CD4-positive, alpha-beta T cell treated with Interleukin-15 for 4 hours (primary cell): ENCODE measurements at regions not wholly inside any gene's neighbourhood (a gene's known extent, or its start where the extent isn't known, plus 50 kb on each side); places are given as distances from the start of the nearest gene placed in this dataset.

Experiments
- DNase-seq: peaks from one replicate; pipeline ENCODE4 v3.0.0-alpha.2; 2020; ENCODE audit warnings: low spot score

DNA sequence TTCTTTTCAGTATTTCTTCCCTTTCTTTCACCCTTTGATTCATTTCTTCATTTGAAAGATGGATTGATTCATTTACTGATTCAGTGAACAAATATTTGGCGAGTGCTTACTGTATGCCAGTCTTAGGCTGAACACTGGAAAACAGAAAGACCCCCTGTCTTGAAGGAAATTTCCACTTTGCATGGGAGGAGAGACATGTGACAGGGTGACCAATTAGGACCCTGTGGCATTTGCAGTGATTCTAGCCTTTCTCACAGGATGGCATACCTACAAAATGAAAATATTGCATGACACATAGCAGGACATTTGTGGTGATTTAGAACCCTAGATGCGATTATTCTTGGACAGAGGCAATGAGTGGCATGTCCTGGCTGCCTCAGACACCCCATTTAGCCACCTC, 407.2 kb upstream of the SGCD start:
- DNase-seq, result no peak

DNA sequence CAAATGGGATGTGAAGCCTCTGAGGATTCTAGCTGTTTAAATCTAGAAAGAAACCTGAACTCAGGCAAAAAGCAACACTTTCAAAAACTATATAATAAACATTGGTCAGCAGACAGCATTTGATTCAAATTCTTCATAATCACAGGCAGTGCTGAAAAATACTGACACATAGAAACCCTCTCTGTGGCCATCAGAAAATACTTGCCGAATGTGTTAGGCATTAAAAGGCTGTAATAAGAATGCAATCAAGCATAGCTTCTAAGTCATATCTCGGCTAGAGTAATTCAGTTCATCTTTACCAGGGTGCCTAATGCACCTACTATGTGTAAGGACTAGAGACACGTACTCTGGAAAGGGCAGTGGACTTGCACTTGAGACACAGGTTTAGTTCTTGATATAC, 405.3 kb upstream of the SGCD start:
- no peak for DNase-seq

DNA sequence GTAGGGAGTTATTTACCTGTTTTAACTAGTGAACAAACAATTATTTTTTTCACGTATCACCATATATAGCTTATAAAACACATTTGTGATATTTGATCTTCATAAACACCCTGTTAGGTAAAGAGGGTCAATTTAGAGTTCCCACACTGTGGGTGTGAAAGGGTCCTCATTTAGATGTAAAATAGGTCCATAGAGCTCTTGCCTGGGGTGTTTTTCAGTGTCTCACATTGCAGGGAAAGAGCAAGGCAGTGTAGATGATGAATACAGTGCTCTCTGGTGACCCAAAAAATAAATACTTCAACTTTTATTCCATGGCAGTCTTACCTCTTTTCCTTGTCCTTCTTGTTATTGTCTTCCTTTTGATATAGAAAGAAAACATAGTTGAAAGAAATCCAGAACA, 403.2 kb upstream of the SGCD start:
- no peak for DNase-seq

DNA sequence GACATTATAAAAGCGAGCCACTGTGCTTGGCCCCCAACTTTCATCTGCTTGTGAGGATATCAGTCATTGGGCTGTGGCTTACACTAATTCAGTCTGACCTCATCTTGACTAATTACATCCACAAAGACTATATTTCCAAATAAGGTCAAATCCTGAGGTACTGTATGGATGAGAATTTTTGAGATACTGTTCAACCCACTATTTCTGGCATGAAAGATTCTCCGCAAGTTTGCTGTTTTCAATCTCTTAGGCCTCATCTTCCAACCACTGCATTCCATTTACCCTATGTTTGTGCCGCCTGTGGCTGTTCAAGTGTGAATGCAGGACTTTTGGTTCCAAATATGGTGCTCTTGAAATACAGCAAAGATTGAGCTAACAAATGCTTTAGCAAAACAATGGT, 400.9 kb upstream of the SGCD start:
- no peak for DNase-seq

DNA sequence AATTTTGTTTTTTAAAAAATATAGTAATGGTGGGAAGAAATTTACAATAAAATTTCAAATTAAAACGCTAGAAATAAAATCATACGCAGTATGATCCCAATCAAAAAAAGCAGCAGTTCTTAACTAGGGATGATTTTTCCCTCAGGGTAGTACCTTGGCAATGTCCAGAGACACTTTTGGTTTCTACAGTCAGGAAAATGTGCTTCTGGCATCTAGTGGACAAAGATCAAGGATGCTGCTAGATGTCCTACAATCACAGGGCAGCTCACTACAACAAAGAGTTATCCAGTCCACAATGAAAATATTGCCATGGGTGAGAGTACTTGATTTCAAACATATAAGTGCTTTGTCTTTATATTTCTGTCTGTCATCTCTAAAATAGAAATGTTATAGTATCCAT, 400.2 kb upstream of the SGCD start:
- DNase-seq, result no peak

DNA sequence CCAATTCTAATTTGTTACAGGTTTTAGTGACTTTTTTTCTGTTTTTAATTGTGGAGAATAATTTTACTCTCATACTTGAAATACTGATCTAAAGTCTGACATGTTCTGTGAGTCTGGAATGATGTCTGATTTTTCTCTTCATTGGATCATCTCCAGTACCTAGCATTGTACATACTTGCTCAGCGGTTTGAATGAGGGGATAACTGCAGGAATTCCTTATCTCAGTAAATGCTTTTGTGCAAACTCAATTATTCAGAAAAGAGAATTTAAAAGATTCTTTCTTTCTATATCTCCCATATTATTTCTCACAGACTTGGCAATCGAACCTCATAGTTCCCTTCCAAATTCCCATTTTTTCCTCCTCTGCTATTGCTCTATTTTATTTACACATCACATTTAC, 397.9 kb upstream of the SGCD start:
- no peak for DNase-seq

DNA sequence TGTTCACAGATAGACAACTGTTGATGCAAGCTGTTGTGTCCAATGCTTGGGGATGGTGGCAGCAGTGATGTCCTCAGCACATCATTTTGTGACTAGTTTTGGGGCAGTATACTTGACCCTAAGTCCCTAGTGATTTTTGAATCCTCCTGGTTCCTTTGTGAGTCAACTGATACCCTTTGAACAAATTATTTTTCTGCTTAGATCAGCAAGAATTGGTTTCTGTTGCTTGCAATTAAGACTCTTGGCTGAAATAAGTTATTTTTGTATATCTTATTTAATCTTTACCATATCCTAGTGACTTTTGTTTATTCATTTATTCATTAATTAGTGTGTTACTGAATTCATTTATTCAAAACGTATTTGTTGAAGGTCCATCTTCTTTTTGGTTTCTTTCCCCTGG, 392.0 kb upstream of the SGCD start:
- DNase-seq, result no peak

DNA sequence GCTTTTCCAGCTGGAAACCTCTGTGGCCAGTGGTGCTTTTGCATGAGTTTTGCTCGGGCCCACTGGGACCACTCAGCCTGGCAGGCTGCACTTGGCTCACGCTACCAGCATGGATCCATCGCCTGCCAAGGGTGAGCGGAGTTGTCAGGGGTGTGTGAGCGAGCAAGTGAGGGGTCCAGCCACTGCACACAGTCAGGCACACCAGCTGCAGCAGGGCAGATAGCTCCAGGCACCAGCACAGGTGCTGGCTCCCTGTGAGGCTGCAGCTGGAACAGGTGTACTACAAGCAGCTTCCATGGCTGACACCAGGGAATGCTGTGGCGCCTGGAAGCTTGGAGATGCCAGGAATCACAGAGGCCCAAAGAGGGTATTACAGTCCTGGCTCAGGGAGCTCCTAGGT, 391.2 kb upstream of the SGCD start:
- no peak for DNase-seq

DNA sequence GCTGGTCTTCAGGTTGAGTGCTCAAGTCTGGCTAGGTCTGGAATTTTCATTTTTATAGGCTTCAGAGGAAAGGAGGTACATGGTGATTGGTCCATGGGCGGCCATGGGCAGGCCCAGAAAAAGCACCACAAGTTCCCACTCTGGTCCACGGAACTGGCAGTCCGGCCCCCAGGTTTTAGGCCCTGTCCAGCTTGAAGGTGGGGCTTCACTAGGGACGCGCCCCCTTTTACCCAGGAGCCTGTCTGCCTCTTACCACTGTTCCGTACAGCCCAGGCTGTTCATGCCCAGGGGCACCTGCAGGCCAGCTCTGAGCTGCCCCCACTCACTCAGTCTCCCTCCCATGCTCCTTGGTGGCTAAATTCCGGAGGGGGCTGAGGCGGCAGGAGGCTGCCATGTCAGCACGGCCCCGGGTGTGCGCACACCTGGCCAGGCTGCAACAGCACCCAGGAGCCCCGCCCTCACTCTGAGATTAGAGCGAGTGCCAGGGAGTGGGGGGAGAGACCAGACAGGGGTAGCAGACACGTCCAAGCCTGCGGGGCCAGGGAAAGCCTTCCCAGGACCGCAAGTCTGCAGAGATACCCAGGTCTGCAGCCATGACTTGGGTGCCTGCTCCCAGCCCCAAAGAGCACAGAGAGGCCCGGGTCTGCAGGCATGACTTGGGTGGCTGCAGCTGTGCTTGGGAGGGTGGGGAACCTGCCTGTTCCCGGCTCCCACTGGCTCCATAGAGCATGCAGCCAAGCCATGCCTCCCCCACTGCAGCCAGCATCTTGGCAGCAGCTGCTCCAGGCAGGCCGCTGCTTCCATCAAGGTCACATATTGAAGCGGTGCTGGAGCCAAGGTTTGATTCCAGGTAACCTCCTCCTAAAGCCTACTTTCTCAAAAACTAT, 390.2 kb upstream of the SGCD start:
- no peak for DNase-seq

DNA sequence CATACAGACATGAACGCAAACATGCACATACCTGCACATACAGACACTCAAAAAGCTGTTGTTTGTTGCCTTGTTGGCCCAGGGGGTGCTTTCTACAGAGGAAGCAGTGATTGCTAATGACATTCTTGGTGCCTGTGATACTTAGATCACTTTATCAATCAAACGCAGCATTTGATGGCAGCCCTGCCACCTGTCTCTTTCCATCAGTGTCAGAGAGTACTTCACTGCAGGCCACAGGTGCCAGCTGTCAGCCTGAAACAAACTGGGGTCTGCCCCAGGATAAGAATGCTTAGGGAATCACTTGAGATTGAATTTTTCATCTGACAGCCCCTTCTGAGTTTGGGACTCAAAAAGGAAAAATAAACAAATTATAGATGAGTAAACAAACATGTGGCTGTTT, 388.9 kb upstream of the SGCD start:
- no peak for DNase-seq

DNA sequence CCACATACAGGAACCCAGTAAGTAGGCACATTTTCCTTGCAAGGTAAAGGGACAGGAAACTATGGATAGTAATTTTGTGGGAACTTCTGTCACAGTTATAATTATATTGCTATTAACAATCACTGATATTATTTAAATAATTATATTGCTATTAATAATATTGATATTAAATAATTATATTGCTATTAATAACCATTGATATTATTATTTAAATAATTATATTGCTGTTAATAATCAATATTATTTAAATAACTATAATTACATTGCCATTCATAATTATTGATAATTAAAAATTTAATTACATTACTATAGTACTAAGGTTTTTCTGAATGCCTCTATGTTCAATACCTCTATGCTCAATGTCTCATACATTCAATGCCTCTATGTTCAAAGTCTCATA, 385.6 kb upstream of the SGCD start:
- DNase-seq, result no peak

DNA sequence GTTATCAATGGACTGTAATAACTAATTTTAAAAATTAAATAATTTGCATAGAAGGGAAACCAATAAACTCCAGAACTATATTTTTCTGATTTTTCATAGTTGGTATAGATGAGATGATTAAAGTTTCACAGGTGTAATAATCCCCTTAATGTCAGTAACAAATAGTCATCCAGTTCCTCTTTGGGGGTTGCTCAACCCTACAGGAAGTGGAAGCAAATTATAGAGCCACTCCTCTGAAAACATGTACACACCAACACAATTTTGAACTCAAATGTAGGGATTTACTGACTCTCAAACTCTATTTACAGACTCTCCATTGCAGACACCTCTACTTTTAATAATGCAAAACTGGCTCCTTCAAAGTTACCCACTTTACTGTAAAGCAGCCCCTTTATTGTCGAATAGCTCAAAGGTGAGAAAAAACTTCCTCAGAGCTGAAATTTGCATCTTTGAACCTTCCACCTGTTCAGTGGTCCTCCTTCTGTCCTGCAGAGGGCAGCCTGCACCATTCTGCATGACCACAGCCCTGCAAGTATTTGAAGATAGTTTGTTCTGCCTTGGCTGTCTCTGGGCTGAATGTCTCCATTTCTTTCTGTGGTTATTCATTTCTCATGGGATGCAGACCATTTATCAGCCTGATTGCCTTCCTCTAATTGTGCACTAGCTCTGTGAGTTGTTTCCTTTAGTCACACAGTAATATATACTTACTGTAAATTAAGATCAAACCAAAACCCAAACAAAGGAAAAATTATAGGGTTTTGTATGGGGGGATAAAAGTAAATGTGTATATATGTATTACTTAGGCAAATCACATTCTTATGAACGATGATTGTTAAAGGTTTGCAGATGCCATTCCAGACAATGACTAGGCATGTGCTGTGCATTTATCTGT, 383.2 kb upstream of the SGCD start:
- peak; percentile 7 for DNase-seq

DNA sequence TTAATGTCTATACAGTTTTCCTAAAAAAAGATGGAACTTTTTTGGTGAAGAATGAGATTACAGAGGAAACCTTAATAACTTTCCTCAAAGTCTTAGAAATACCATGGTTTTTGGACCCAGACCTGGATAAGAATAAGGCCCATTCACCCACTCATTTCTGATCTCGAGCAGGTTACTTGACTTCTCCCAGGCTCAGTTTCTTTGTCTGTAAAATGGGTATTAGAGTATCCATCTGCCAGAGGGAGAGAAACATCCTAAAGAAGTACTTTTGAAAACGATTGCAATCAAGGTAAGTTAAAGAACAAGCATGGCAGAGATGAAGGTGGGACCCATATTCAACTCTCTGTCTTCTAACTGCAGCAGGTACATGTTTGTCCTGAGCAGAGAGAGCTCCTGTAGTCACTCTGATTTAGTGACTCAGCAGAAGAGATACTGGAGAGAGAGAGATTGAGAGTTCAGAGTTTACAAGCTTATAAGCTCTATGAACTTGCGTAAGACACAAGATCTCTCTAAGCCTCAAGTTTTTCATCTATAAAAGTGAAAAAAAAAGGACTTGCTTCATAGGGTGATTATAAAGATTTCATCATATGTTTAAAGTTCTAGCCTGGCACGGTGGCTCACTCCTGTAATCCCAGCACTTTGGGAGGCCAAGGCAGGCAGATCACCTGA, 379.4 kb upstream of the SGCD start:
- DNase-seq, result no peak

DNA sequence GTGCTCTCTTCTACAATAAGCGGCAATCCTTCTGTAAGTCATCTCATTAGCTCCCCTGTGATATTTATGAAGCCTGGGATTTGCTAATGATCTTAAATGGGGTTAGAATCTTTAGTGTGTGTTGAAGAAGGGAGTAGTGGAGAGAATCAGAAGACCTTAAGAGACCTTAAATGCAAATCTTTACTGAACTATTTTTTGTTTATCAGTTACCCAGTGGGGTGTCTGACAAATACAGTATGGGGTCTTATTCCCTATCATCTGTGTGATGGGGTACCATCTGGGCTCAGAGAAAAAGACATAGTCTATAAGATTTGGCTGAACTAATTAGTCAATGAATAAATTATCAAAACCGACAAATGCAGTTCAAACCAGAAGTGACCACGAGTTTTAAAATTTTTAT, 378.4 kb upstream of the SGCD start:
- no peak for DNase-seq

DNA sequence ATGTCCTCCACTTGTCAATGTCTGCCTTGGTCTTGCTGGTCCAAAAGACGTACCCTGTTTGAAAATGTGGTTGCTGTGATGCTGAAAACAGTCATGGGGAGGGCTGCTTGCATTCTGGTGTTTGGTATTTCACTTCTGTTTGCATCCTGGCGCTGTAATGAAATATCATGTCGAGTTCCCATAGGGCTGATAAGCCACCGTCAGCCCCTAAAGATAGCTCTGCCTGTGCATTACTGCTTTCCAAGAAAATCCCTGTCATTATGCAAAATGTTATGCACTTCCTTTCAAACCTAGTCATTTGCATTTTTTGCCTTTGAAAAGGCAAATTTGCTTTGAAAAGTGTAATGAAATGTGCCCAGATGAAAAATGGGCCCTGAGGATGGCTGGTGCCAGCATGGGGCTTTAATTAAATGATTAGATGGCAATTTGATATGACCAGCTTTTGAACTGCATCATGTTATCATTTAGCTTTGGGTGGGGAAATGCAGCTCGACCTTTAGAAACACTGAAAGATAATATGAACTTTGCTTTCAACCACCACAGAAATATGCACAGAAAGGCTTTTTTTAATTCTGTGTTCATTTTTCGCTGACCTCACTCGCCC, 374.4 kb upstream of the SGCD start:
- no peak for DNase-seq

DNA sequence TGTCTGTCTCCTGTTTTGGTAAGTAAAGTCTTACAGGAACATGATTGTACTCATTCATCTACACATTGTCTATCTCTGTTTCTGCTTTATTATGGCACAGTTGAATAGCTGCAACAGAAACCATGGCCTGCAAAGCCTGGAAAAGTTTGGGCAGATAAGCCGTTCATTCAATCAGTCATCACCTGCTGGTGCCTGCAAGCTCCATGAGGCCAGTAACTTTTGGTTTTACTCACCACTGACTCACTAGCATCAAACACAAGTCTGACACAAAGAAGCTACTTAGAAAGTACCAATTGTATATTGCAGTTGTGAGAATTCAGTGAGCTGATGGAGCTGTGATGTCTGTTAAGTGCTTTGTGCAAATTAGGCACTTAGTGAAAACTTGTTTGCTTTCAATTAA, 373.6 kb upstream of the SGCD start:
- no peak for DNase-seq

DNA sequence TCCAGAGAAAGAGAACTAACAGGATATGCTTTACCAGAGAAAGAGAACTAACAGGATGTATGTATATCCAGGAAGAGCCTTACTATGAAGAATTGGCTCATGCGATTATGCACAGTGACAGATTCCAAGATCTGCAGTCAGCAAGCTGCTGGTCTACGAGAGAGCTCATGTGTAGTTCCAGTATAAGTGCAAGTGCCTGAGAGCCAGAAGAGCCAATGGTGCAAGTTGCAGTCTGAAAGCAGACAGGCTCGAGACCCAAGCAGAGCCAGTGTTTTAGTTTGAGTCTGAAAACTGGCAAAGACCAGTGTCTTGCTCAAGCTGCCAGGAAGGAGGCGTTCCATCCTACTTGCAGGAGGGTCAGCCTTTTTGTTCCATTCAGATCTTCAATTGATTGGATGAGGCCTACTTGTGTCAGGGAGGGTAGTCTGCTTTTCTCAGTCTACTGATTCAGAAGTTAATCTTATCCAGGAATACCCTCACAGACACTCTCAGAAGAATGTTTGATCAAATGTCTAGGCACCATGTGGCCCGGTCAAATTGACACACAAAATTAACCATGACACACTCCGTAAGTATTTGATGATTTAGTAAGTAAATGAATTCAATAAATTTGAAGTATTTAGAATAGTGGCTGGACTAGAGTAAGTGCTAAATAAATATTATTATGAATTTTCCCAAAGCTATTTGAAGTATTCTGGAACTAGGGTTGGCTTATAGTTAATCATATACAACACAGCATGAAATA, 372.1 kb upstream of the SGCD start:
- no peak for DNase-seq

DNA sequence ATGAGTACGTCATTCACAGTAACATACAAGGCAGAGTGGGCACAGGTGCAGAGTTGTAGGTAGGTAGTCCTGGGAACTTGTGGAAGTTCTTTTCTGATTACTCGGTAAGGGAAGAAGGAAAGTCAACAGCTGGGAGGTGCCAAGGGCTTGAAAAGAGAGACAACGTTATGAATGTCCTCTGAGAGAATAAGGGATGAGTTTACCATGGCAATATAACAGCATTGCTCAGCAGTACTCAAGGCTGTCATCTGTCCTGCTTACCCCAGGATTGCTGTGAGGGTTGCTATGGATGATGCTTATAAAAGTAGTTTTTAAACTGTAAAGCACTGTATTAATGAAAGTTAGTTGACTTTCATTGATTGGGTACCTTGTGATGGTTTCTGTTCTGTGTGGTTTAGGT, 369.1 kb upstream of the SGCD start:
- no peak for DNase-seq

DNA sequence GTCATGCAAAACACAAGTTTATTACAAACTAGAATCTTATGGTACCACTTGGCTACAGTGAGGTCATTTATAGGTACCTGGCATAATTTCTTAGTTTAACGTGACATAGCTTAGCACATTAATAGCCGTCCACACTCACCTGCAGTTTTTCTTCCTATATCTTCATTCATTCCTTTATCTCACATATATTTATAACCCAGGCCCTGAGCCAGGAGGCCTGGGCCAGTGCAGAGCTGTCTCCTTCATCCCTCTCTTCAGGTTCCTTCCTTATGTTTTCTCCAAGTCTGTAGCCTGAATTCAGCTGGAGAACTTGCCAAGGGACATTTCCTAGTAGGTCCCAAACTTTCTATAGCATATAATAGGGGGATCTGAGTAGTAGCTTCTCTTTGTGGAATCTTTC, 367.9 kb upstream of the SGCD start:
- DNase-seq, result no peak

DNA sequence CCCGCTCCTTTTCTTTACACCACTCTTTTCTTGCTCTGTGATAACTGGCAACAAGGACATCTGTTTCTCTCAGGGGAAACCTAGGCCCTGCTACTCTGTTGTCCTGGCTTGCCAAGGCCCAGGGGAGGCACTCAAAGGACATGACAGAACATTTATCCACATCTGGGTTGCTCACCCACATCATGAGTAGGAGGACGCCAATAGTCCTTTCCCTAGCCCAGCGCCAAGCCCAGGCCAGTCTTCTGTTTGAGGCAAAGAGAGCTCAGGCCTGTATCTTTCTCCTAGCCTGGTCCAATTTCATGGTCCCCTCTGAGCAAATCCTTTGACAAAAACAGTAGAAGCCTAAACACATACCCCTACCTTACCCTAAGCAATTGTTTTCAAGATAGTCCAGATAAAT, 366.8 kb upstream of the SGCD start:
- no peak for DNase-seq

DNA sequence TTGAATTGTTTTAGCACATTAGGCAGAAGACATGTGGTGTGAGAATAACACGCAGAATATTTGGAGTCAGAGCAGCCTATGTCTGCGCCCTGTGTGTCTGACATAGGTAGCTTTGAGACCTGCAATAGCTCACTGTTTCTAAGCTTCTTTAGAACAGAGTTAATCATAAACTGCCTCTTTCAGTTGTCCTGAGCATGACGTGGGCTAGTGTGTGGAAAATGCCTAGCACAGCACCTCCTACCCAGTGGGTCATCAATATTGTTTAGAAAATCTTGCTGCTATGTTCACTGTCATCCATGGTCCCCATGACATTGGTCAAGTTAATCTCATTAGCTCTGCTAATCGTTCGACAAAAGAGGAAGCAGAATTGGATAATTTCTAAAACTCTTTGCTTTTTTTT, 357.4 kb upstream of the SGCD start:
- no peak for DNase-seq

DNA sequence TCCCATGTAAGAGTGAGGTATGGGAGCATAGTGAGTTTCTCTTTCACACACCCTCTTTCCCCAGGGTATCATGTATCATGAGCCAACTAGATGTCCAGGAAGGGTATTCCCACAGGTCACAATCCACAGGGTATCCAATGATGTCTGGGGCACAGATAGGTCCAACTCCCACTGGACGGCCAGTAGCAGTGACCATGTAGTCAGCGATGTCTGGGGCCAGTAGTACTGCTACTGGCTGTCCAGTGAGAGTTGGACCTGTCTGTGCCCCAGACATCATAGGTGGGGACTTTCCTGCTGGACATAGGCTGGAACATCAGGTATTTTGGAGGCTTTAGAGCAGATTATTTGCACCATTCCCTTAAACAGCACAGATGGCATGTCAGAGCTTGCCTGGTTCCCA, 352.6 kb upstream of the SGCD start:
- no peak for DNase-seq
